ENCODE measurements at regions not wholly inside any gene's neighbourhood (a gene's known extent, or its start where the extent isn't known, plus 50 kb on each side); places are given as distances from the start of the nearest gene placed in this dataset.

- Mint-ChIP-seq H3K4me1 (ENCODE audit: low read depth) (peaks cover 25% of the 10 kb centered on the region), H3K27ac (no peak overlapping the region), H3K9me3 (ENCODE audit: low read depth) (no peaks in the 10 kb centered on the region), H3K27me3 (no peaks in the 10 kb centered on the region), H3K36me3 (ENCODE audit: insufficient read depth) (no peaks in the 10 kb centered on the region), H3K4me3 (ENCODE audit: low read depth) (no peak overlapping the region)
- no peak for TF ChIP-seq CTCF (IDR thresholded peaks at IDR 0.05; ENCODE audit: unreplicated experiment)
- no peak for DNase-seq (ENCODE audit: low spot score, unreplicated experiment)
These were observed 301.8 kb upstream of the UBE2E3 start for GRCh38 chr2:180678625-180678972.

GRCh38 chr2:180677930-180678624, 302.3 kb upstream of the UBE2E3 start:
- no peaks in the 10 kb centered on the region for H3K27me3 Mint-ChIP-seq
- no peak for TF ChIP-seq CTCF (IDR thresholded peaks at IDR 0.05; ENCODE audit: unreplicated experiment)
- no peak overlapping the region for H3K4me3 Mint-ChIP-seq (ENCODE audit: low read depth)
- no peaks in the 10 kb centered on the region for H3K36me3 Mint-ChIP-seq (ENCODE audit: insufficient read depth)
- no peak for DNase-seq (ENCODE audit: low spot score, unreplicated experiment)
- peaks cover 25% of the 10 kb centered on the region for H3K4me1 Mint-ChIP-seq (ENCODE audit: low read depth)
- no peaks in the 10 kb centered on the region for H3K9me3 Mint-ChIP-seq (ENCODE audit: low read depth)
- no peak overlapping the region for H3K27ac Mint-ChIP-seq

- no peaks in the 10 kb centered on the region for H3K36me3 Mint-ChIP-seq (ENCODE audit: insufficient read depth)
- no peak for TF ChIP-seq CTCF (IDR thresholded peaks at IDR 0.05; ENCODE audit: unreplicated experiment)
- H3K4me1 Mint-ChIP-seq (ENCODE audit: low read depth), result peaks cover 25% of the 10 kb centered on the region
- H3K27me3 Mint-ChIP-seq, result no peaks in the 10 kb centered on the region
- H3K27ac Mint-ChIP-seq, result peak overlapping the region; percentile 45
- no peak overlapping the region for H3K4me3 Mint-ChIP-seq (ENCODE audit: low read depth)
- DNase-seq (ENCODE audit: low spot score, unreplicated experiment), result no peak
- no peaks in the 10 kb centered on the region for H3K9me3 Mint-ChIP-seq (ENCODE audit: low read depth)
These were observed 303.2 kb upstream of the UBE2E3 start for GRCh38 chr2:180677200-180677599.

DNA sequence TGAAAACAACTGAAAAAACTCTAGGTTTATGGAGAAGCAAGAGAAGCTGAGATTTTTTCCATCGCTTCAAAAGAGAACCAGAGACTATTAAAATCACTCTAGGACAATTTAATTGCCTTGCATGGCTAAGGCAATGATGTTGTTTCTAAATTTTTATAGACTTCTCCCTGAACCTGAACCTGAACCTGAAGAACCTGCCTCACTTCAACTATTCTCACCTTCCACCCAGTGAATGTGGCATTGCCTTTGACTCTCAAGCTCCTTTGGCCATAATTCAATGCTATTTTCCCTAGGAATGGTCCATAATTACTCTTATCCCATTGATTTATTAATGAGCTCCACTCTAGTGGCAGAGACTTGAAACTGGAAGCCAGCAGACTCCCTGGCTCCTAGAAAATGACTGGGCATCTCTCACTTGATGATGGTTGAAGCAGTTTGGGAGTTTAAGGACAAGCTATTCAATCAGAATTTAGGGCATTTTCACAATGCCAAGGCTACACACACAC, 303.8 kb upstream of the UBE2E3 start:
- Mint-ChIP-seq H3K4me3 (ENCODE audit: low read depth) (no peak overlapping the region), H3K9me3 (ENCODE audit: low read depth) (no peaks in the 10 kb centered on the region), H3K4me1 (ENCODE audit: low read depth) (peaks cover 25% of the 10 kb centered on the region), H3K27me3 (no peaks in the 10 kb centered on the region), H3K36me3 (ENCODE audit: insufficient read depth) (no peaks in the 10 kb centered on the region), H3K27ac (no peak overlapping the region)
- no peak for TF ChIP-seq CTCF (IDR thresholded peaks at IDR 0.05; ENCODE audit: unreplicated experiment)
- no peak for DNase-seq (ENCODE audit: low spot score, unreplicated experiment)

- peaks cover 25% of the 10 kb centered on the region for H3K4me1 Mint-ChIP-seq (ENCODE audit: low read depth)
- no peak overlapping the region for H3K27ac Mint-ChIP-seq
- H3K36me3 Mint-ChIP-seq (ENCODE audit: insufficient read depth), result no peaks in the 10 kb centered on the region
- no peaks in the 10 kb centered on the region for H3K27me3 Mint-ChIP-seq
- H3K4me3 Mint-ChIP-seq (ENCODE audit: low read depth), result no peak overlapping the region
- no peak for DNase-seq (ENCODE audit: low spot score, unreplicated experiment)
- TF ChIP-seq CTCF (IDR thresholded peaks at IDR 0.05; ENCODE audit: unreplicated experiment), result no peak
- no peaks in the 10 kb centered on the region for H3K9me3 Mint-ChIP-seq (ENCODE audit: low read depth)
These were observed 305.2 kb upstream of the UBE2E3 start for GRCh38 chr2:180675170-180675569.

All from progenitor cell of endocrine pancreas (in vitro differentiated cells).